Fibroblast of lung (primary cell): ENCODE measurements at regions not wholly inside any gene's neighbourhood (a gene's known extent, or its start where the extent isn't known, plus 50 kb on each side); places are given as distances from the start of the nearest gene placed in this dataset.

Source experiments
- CTCF ChIP-seq, 2 donors: IDR thresholded peaks in 1 of 2; conservative IDR thresholded peaks in 1 of 2; 1 replicate in 1 of 2; 2 replicates in 1 of 2; pipeline ENCODE4 v1.5.1; 2011 to 2012; ENCODE audit warnings: low read length in 2 of 2, control low read depth in 1 of 2, inconsistent platforms in 1 of 2, low read depth in 1 of 2, mild to moderate bottlenecking in 1 of 2
- EZH2 ChIP-seq: IDR thresholded peaks from 2 replicates; pipeline ENCODE4 v1.5.1; 2012; ENCODE audit warnings: low read length, control low read depth, mild to moderate bottlenecking; ENCODE audit errors: missing control alignments

DNA sequence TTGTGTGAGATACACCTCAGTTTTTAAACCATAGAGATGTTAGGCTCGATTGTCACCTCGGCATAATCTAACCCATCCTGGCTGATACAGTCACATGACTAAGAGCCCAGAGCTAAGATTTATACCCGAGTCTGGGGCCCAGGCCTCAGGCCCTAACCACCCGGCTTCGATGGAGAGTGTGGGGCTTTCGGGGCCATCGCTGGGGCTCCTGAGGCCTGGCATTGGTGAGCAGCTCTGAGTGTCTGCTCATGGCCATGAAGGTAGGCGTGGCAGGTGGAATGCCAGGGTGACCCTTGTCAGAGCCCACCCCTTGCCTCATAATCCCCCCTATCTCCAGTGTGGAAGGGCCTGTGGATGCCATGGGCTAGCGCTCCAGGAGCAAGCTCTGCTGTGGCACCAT, 164.3 kb downstream of the BMP7 start:
- TF ChIP-seq CTCF (conservative IDR thresholded peaks at IDR 0.05 in 1 of 2, IDR thresholded peaks at IDR 0.05 in 1 of 2; ENCODE audit: low read depth in 1 of 2, low read length in 2 of 2) (no peak), EZH2 (no peak)
